GM12892 (cell line): ENCODE measurements at regions not wholly inside any gene's neighbourhood (a gene's known extent, or its start where the extent isn't known, plus 50 kb on each side); places are given as distances from the start of the nearest gene placed in this dataset.

Source experiments
- POLR2A ChIP-seq: IDR thresholded peaks from 2 replicates; pipeline ENCODE4 v1.6.1; 2011; ENCODE audit warnings: low read depth, low read length, control low read depth
- POLR2AphosphoS5 ChIP-seq: IDR thresholded peaks from 2 replicates; pipeline ENCODE4 v1.6.1; 2011; ENCODE audit warnings: low read depth, low read length, control low read depth
- TAF1 ChIP-seq: IDR thresholded peaks from 2 replicates; pipeline ENCODE4 v1.6.1; 2011; ENCODE audit warnings: low read depth, mild to moderate bottlenecking, control low read depth, low read length, borderline replicate concordance

DNA sequence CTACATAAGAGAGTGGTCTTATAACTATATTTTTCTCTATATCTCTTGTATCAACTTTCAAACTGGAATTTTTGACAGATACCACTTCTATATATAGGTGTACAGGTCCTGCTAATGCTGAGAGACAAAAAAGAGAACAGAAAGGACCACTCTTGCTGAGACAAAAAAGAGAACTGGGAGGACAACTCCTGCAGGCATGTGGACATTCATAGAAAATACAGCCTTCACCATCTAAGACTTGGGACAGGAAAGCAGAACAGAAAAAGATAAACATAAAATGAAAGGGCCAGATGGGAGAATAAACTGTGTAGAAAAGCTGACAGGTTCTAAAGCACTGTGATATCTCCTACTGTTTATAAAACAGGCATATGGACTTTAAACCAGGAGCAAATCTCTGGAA lies 541.0 kb upstream of the ADGRB3 start:
- TF ChIP-seq POLR2A (no peak), TAF1 (no peak), POLR2AphosphoS5 (no peak)
